ENCODE measurements at regions not wholly inside any gene's neighbourhood (a gene's known extent, or its start where the extent isn't known, plus 50 kb on each side); places are given as distances from the start of the nearest gene placed in this dataset.
"Not testable (repeated sequence)": the region's sequence is repeated elsewhere in the genome, so short reads cannot be mapped to it uniquely, and the experiment has no call there.

DNA sequence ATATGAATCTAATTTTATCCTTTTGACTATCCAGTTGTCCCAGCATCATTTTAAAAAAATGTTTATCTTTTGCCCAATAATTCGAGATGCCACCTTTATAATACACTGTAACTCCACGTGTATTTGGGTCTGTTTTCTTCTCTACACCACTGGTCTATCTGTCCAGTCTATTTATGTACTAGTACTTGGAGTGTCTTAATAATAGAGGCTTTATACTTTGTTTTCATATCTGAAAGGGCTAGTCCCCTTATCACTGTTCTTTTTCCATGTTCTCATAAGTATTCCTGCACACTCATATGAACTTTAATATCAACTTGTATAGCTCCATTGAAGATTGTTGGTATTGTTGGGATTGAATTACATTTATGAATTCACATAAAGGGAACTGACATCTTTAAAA, 101.1 kb upstream of the RMP24 start:
- no peak for DNase-seq (ENCODE audit: low spot score)

- no peak for DNase-seq (ENCODE audit: low spot score)
Measured at GRCh38 chr18:35875566-35875965, 96.9 kb upstream of the RMP24 start.

- no peak for DNase-seq (ENCODE audit: low spot score)
Measured at GRCh38 chr18:35876243-35876642, 96.2 kb upstream of the RMP24 start.

GRCh38 chr18:35880788-35881455, 91.6 kb upstream of the RMP24 start:
- no peak for DNase-seq (ENCODE audit: low spot score)

GRCh38 chr18:35888329-35888728, 84.2 kb upstream of the RMP24 start:
- DNase-seq (ENCODE audit: low spot score) = no peak

GRCh38 chr18:35889677-35890076, 82.8 kb upstream of the RMP24 start:
- DNase-seq (ENCODE audit: low spot score) = no peak

- no peak for DNase-seq (ENCODE audit: low spot score)
Measured at GRCh38 chr18:35890323-35890722, 82.2 kb upstream of the RMP24 start.

- DNase-seq (ENCODE audit: low spot score) = no peak
Measured at GRCh38 chr18:35892118-35892517, 80.4 kb upstream of the RMP24 start.

DNA sequence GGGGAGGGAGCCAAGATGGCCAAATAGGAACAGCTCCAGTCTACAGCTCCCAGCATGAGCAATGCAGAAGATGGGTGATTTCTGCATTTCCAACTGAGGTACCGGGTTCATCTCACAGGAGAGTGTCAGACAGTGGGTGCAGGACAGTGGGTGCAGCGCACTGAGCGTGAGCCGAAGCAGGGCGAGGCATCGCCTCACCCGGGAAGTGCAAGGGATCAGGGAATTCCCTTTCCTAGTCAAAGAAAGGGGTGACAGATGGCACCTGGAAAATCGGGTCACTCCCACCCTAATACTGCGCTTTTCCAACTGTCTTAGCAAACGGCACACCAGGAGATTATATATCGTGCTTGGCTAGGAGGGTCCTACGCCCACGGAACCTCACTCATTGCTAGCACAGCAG, 75.0 kb upstream of the RMP24 start:
- not testable (repeated sequence) for DNase-seq (ENCODE audit: low spot score)

DNA sequence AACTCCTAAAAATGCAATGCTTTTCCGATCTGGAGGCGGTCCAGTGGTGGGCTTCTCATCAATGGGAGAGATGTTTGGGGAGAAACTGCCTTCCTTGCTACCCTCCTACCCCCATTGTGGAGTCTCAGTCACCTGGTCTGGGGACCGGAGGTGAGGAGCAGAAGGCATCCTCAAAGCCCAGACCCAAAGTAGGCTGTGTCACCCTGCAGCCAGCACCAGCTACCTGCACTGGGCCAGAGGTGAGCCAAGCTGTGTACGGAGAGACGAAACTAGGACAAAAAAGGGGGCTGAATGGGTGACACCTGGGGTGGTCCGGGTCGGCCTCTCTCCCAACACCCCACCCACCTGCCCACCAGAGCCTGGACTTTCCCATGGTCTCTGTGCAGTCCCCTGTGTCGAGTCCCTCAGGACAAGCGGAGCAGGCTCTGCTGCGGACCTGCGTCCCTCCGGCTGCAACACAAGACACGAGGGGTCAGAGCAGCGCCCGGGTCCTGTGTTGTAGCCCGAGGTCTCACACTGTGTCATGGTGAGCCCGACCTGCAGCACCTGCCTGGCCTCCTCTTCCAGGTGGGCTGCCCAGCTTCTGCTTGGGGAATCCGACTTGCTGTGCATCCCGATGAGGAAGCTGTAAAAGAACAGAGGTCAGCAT, 68.0 kb upstream of the RMP24 start:
- DNase-seq (ENCODE audit: low spot score) = no peak

DNA sequence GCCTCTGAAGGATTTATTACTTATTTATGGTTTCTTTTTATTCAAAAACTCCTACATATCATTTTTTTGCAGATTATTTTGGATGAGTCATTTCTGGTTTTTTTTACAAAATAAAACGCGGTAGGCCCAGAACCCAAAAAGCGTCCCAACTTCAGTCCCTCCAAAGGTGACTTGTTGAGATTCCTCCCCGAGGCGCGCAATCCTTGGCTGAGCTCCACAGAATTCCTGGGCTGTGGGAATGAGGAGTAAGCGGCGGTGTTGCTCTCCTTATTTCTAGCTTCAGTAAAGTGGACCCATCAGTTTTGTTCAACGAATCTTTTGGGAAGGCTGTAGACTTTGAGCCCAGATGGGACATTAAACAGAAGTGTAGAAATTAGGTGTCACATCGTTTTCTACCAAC, 67.0 kb upstream of the RMP24 start:
- DNase-seq (ENCODE audit: low spot score) = no peak

GRCh38 chr18:35906291-35906690, 66.2 kb upstream of the RMP24 start:
- not testable (repeated sequence) for DNase-seq (ENCODE audit: low spot score)

DNA sequence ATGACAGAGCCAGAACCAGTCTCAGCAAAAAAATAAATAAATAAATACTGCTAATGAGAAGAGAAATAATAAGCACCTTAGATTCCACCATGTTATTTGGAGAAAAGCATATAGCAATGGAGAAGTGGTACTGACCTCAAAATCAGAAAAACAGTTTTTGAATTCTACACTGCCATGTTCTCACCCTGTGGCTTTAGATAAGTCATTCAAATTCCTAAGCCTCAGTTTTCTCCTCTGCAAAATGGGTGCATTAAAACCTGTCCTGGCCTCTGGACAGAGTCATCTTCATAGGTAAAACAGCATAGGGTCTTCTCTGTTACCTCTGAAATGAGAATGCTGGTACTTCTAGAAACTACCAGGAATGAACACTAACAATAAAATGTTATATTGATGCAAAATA, 62.2 kb upstream of the RMP24 start:
- no peak for DNase-seq (ENCODE audit: low spot score)

GRCh38 chr18:35912332-35912731, 60.1 kb upstream of the RMP24 start:
- DNase-seq (ENCODE audit: low spot score) = no peak

GRCh38 chr18:35915056-35915455, 57.4 kb upstream of the RMP24 start:
- DNase-seq (ENCODE audit: low spot score) = no peak

DNA sequence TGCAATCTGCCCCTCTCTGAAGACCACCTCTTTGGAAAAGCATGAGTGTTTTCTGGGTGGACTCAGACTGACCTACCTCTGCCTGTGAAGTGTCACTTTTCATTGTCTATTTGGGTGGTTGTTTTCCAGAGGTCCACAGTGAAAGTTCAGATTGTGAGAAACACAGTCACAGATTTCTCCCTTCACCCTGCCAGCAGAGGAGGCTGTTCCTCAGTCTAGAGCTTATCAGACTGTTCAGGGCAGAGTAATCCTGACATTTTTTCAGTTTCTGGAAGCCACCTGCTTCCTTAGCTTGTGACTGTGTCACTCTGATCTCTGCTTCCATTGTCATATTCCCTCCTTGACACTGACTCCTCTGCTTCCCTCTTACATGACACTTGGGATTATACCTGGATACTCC, 55.4 kb upstream of the RMP24 start:
- DNase-seq (ENCODE audit: low spot score) = no peak

- no peak for DNase-seq (ENCODE audit: low spot score)
Measured at GRCh38 chr18:35918564-35918963, 53.9 kb upstream of the RMP24 start.

DNA sequence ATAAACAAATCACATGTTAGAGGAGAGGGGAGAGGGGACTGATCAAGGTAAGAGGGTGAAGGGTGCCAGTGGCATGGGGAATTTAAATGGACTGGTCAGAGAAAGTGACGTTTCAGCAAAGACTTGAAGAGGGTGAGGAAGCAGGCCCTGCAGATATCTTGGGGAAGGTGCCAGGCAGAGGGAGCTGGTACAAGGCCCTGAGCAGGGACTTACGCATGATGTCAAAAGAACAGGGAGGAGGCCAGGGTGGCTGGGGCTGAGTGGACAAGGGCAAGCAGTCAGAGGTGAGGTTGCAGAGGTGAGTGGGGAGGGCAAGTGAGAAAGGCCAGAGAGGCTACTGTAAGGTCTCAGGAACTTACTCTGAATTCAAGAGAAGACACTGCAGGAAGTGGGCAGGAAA, 53.3 kb upstream of the RMP24 start:
- DNase-seq (ENCODE audit: low spot score) = no peak

GRCh38 chr18:35920623-35921022, 51.9 kb upstream of the RMP24 start:
- DNase-seq (ENCODE audit: low spot score) = no peak
